Type B pancreatic cell (in vitro differentiated cells): ENCODE measurements at regions not wholly inside any gene's neighbourhood (a gene's known extent, or its start where the extent isn't known, plus 50 kb on each side); places are given as distances from the start of the nearest gene placed in this dataset.
"Not testable (repeated sequence)": the region's sequence is repeated elsewhere in the genome, so short reads cannot be mapped to it uniquely, and the experiment has no call there.

Experiments used
- DNase-seq: peaks from one replicate; pipeline ENCODE4 v3.0.0; 2021; ENCODE audit warnings: mixed read lengths; ENCODE audit not compliant: unreplicated experiment; ENCODE audit errors: extremely low spot score
- H3K27ac Mint-ChIP-seq: 2 replicates; pipeline ENCODE4 v1.8.0; 2021; ENCODE audit warnings: mild to moderate bottlenecking, mixed read lengths
- H3K27me3 Mint-ChIP-seq: 2 replicates; pipeline ENCODE4 v1.8.0; 2021; ENCODE audit warnings: mixed read lengths
- H3K36me3 Mint-ChIP-seq: 2 replicates; pipeline ENCODE4 v1.8.0; 2021; ENCODE audit warnings: mixed read lengths
- H3K4me1 Mint-ChIP-seq: one replicate; pipeline ENCODE4 v1.8.0; 2021; ENCODE audit warnings: mixed read lengths; ENCODE audit not compliant: unreplicated experiment
- H3K4me3 Mint-ChIP-seq: 2 replicates; pipeline ENCODE4 v1.8.0; 2021; ENCODE audit warnings: mild to moderate bottlenecking, mixed read lengths
- H3K9me3 Mint-ChIP-seq: 2 replicates; pipeline ENCODE4 v1.8.0; 2021; ENCODE audit warnings: mixed read lengths
- TF ChIP-seq, protein P1 (sequence below): fragments of 200-600 bp; sonication (generic); conservative IDR thresholded peaks from 2 replicates; pipeline ENCODE4 v1.5.0; 2021; ENCODE audit warnings: antibody characterized with exemption, mild to moderate bottlenecking

DNA sequence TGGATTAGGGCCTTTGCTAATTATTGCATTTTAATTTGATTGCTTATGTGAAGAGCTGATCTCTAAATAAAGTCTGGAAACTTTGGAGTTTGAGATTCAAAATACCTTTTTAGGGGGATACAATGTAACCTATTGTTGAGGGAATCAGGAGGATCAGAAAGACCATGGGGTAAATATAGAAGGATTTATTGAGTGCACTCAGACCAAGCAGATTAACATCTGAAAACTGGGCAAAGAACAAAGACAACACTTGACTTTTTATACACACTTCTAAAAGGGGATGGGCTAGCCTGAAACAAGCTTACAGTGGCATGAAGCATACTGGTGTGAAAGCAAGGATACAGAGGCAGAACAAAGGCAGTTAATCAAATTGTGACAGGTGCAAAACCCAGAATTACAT lies 174.3 kb downstream of the MRPS30 start:
- TF ChIP-seq, protein P1, sequence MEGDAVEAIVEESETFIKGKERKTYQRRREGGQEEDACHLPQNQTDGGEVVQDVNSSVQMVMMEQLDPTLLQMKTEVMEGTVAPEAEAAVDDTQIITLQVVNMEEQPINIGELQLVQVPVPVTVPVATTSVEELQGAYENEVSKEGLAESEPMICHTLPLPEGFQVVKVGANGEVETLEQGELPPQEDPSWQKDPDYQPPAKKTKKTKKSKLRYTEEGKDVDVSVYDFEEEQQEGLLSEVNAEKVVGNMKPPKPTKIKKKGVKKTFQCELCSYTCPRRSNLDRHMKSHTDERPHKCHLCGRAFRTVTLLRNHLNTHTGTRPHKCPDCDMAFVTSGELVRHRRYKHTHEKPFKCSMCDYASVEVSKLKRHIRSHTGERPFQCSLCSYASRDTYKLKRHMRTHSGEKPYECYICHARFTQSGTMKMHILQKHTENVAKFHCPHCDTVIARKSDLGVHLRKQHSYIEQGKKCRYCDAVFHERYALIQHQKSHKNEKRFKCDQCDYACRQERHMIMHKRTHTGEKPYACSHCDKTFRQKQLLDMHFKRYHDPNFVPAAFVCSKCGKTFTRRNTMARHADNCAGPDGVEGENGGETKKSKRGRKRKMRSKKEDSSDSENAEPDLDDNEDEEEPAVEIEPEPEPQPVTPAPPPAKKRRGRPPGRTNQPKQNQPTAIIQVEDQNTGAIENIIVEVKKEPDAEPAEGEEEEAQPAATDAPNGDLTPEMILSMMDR: no peak
- peaks cover 16% of the 10 kb centered on the region for H3K9me3 Mint-ChIP-seq
- H3K27me3 Mint-ChIP-seq: no peaks in the 10 kb centered on the region
- H3K4me3 Mint-ChIP-seq: no peak overlapping the region
- H3K27ac Mint-ChIP-seq: no peak overlapping the region
- H3K36me3 Mint-ChIP-seq: no peaks in the 10 kb centered on the region
- no peaks in the 10 kb centered on the region for H3K4me1 Mint-ChIP-seq
- DNase-seq: no peak

- Mint-ChIP-seq H3K36me3 (no peaks in the 10 kb centered on the region), H3K27me3 (no peaks in the 10 kb centered on the region), H3K4me1 (no peaks in the 10 kb centered on the region), H3K27ac (no peak overlapping the region), H3K9me3 (peaks cover 11% of the 10 kb centered on the region), H3K4me3 (no peak overlapping the region)
- no peak for DNase-seq
- TF ChIP-seq, protein P1: no peak
Observed at GRCh38 chr5:44987026-44987425, 178.3 kb downstream of the MRPS30 start.

GRCh38 chr5:44991693-44992092 lies 182.9 kb downstream of the MRPS30 start:
- no peak overlapping the region for H3K27ac Mint-ChIP-seq
- H3K4me1 Mint-ChIP-seq: no peaks in the 10 kb centered on the region
- no peak overlapping the region for H3K4me3 Mint-ChIP-seq
- H3K9me3 Mint-ChIP-seq: no peaks in the 10 kb centered on the region
- H3K36me3 Mint-ChIP-seq: no peaks in the 10 kb centered on the region
- TF ChIP-seq, protein P1: no peak
- no peaks in the 10 kb centered on the region for H3K27me3 Mint-ChIP-seq
- no peak for DNase-seq

GRCh38 chr5:44993286-44993685 lies 184.5 kb downstream of the MRPS30 start:
- H3K4me3 Mint-ChIP-seq: no peak overlapping the region
- no peak overlapping the region for H3K27ac Mint-ChIP-seq
- H3K27me3 Mint-ChIP-seq: no peaks in the 10 kb centered on the region
- no peaks in the 10 kb centered on the region for H3K4me1 Mint-ChIP-seq
- no peaks in the 10 kb centered on the region for H3K36me3 Mint-ChIP-seq
- TF ChIP-seq, protein P1: no peak
- no peak for DNase-seq
- H3K9me3 Mint-ChIP-seq: no peaks in the 10 kb centered on the region

GRCh38 chr5:44997506-44997905 lies 188.8 kb downstream of the MRPS30 start:
- TF ChIP-seq, protein P1: no peak
- DNase-seq: no peak
- H3K9me3 Mint-ChIP-seq: no peaks in the 10 kb centered on the region
- H3K36me3 Mint-ChIP-seq: no peaks in the 10 kb centered on the region
- no peaks in the 10 kb centered on the region for H3K27me3 Mint-ChIP-seq
- H3K27ac Mint-ChIP-seq: no peak overlapping the region
- H3K4me3 Mint-ChIP-seq: no peak overlapping the region
- no peaks in the 10 kb centered on the region for H3K4me1 Mint-ChIP-seq

GRCh38 chr5:45007102-45007501 lies 198.4 kb downstream of the MRPS30 start:
- not testable (repeated sequence) for H3K4me3 Mint-ChIP-seq, DNase-seq, H3K9me3 Mint-ChIP-seq, H3K27me3 Mint-ChIP-seq, H3K27ac Mint-ChIP-seq, H3K4me1 Mint-ChIP-seq, H3K36me3 Mint-ChIP-seq
